ENCODE measurements at regions not wholly inside any gene's neighbourhood (a gene's known extent, or its start where the extent isn't known, plus 50 kb on each side); places are given as distances from the start of the nearest gene placed in this dataset.

DNA sequence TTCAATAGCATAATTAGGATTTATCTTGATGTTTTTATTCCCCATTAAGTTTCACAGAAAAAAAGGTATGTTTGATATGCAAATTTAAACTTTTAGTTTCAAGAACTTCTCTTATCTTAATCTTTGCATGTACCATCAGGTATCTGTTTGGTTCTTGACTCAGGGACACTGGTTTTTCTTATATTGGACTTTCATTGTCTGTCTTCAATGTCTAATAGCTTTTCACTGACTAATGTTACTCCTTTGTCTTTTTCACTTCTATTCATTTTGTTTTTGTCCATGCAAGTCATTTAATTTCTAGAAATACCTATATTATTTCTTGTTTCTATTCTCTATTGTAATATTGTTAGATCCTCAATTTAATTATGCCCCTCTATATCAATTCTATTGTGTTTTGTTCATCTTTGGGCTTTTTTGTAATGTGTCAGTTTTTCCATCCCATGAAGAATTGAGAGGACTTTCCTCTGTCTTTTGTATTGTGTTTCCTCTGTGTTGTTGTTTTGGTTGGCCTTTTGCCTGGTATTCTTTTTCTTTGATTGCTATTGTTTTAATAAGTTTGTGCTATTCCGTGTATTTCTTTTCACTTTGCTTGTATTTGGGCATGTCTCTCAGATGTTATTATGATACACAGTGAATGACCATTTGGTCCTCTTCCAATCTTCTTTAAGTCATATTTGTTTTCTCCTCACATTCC lies 58.3 kb upstream of the ANKRD10 start (continued):
- TF ChIP-seq SP4 (IDR thresholded peaks at IDR 0.05; ENCODE audit: low read length) (no peak), RAD21 (IDR thresholded peaks at IDR 0.05 in 1 of 2, conservative IDR thresholded peaks at IDR 0.05 in 1 of 2; ENCODE audit: low read depth in 2 of 2, low read length in 2 of 2) (no peak), CEBPB (IDR thresholded peaks at IDR 0.05; ENCODE audit: low read depth, low read length) (no peak), KDM1A (IDR thresholded peaks at IDR 0.05; ENCODE audit: borderline replicate concordance, low read length) (no peak)

Measured in H1 (cell line).